NCI-H446 (cell line): ENCODE measurements at regions not wholly inside any gene's neighbourhood (a gene's known extent, or its start where the extent isn't known, plus 50 kb on each side); places are given as distances from the start of the nearest gene placed in this dataset.
A peak's percentile ranks its signal among the peaks of the same experiment; 100 is the strongest.

Source experiments
- DNase-seq, 2 experiments: peaks; one replicate each; lab custom pipeline; 2025; lab: John Stamatoyannopoulos, UW

- DNase-seq = no peak
Observed at GRCh38 chr9:1683951-1684350, 331.2 kb upstream of the SMARCA2 start.

- DNase-seq = no peak
Observed at GRCh38 chr9:1698991-1699390, 316.2 kb upstream of the SMARCA2 start.

- DNase-seq = no peak
Observed at GRCh38 chr9:1701113-1701512, 314.0 kb upstream of the SMARCA2 start.

- no peak for DNase-seq
Observed at GRCh38 chr9:1702701-1703100, 312.4 kb upstream of the SMARCA2 start.

- no peak for DNase-seq
Observed at GRCh38 chr9:1707291-1707690, 307.9 kb upstream of the SMARCA2 start.

GRCh38 chr9:1708219-1708618, 306.9 kb upstream of the SMARCA2 start:
- DNase-seq = no peak

- DNase-seq = peak; percentile 16 to 48
Observed at GRCh38 chr9:1709347-1709746, 305.8 kb upstream of the SMARCA2 start.

GRCh38 chr9:1712861-1713450, 302.2 kb upstream of the SMARCA2 start:
- no peak for DNase-seq

GRCh38 chr9:1713841-1714240, 301.3 kb upstream of the SMARCA2 start:
- no peak for DNase-seq

GRCh38 chr9:1717882-1718281, 297.3 kb upstream of the SMARCA2 start:
- no peak for DNase-seq

- DNase-seq = no peak
Observed at GRCh38 chr9:1718836-1719235, 296.3 kb upstream of the SMARCA2 start.

- DNase-seq = no peak
Observed at GRCh38 chr9:1721196-1721595, 294.0 kb upstream of the SMARCA2 start.

GRCh38 chr9:1722404-1722803, 292.7 kb upstream of the SMARCA2 start:
- no peak for DNase-seq

- DNase-seq = no peak
Observed at GRCh38 chr9:1723522-1724015, 291.6 kb upstream of the SMARCA2 start.

- DNase-seq = peak; percentile 10 to 58
Observed at GRCh38 chr9:1726993-1727759, 288.0 kb upstream of the SMARCA2 start.

GRCh38 chr9:1729631-1730030, 285.5 kb upstream of the SMARCA2 start:
- no peak for DNase-seq

GRCh38 chr9:1732670-1733069, 282.5 kb upstream of the SMARCA2 start:
- no peak for DNase-seq

- DNase-seq = no peak
Observed at GRCh38 chr9:1738511-1739100, 276.5 kb upstream of the SMARCA2 start.

- peak; percentile 54 to 80 for DNase-seq
Observed at GRCh38 chr9:1743121-1743960, 271.8 kb upstream of the SMARCA2 start.

- no peak for DNase-seq
Observed at GRCh38 chr9:1745980-1746379, 269.2 kb upstream of the SMARCA2 start.

- DNase-seq = no peak
Observed at GRCh38 chr9:1747417-1747967, 267.7 kb upstream of the SMARCA2 start.

GRCh38 chr9:1748407-1748806, 266.7 kb upstream of the SMARCA2 start:
- no peak for DNase-seq
